SJSA1 (cell line): ENCODE measurements at regions not wholly inside any gene's neighbourhood (a gene's known extent, or its start where the extent isn't known, plus 50 kb on each side); places are given as distances from the start of the nearest gene placed in this dataset.
"Not testable (repeated sequence)": the region's sequence is repeated elsewhere in the genome, so short reads cannot be mapped to it uniquely, and the experiment has no call there.

Source experiments
- DNase-seq, 2 experiments: peaks; one replicate each; pipeline ENCODE4 v3.0.0-alpha.2; 2015 to 2020; ENCODE audit warnings: low spot score in 2 of 2, low read depth in 1 of 2
- H3K27ac ChIP-seq: fragments of 250-450 bp; sonication (Bioruptor Pico); 2 replicates; pipeline ENCODE4 v1.5.1; 2020; ENCODE audit warnings: mild to moderate bottlenecking, moderate library complexity
- H3K27me3 ChIP-seq: fragments of 250-450 bp; sonication (Bioruptor Pico); replicated peaks from 2 replicates; pipeline ENCODE4 v1.5.1; 2020; ENCODE audit warnings: mild to moderate bottlenecking, moderate library complexity
- H3K36me3 ChIP-seq: fragments of 250-450 bp; sonication (Bioruptor Pico); 2 replicates; pipeline ENCODE4 v1.5.1; 2020; ENCODE audit warnings: mild to moderate bottlenecking
- H3K4me1 ChIP-seq: fragments of 250-450 bp; sonication (Bioruptor Pico); replicated peaks from 2 replicates; pipeline ENCODE4 v1.6.1; 2021; ENCODE audit warnings: mild to moderate bottlenecking
- H3K4me3 ChIP-seq: fragments of 250-450 bp; sonication (Bioruptor Pico); 2 replicates; pipeline ENCODE4 v1.5.1; 2020; ENCODE audit warnings: mild to moderate bottlenecking
- H3K9me3 ChIP-seq: fragments of 250-450 bp; sonication (Bioruptor Pico); replicated peaks from 2 replicates; pipeline ENCODE4 v1.5.1; 2020; ENCODE audit warnings: mild to moderate bottlenecking

GRCh38 chr17:63090358-63091114, 124.5 kb downstream of the TANC2 start:
- not testable (repeated sequence) for H3K9me3 ChIP-seq, H3K36me3 ChIP-seq, H3K4me1 ChIP-seq, H3K27me3 ChIP-seq, H3K4me3 ChIP-seq, H3K27ac ChIP-seq, DNase-seq

DNA sequence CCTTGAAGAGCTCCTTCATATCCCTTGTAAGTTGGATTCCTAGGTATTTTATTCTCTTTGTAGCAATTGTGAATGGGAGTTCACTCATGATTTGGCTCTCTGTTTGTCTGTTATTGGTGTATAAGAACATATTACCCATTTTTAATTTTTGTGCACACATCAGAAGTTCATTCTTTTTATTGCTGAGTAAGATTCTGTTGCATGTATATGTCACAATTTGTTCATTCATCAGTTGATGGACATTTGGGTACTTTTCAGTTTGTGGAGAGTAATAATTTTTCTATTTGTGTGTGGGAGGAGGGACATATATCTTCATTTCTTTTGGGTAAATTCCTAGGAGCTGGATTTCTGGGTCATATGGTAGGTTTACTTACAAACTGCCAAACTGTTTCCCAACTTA, 125.9 kb downstream of the TANC2 start:
- not testable (repeated sequence) for H3K4me3 ChIP-seq, H3K27me3 ChIP-seq, H3K27ac ChIP-seq, H3K9me3 ChIP-seq, H3K36me3 ChIP-seq, DNase-seq
- peaks cover 15% of the 10 kb centered on the region for H3K4me1 ChIP-seq

DNA sequence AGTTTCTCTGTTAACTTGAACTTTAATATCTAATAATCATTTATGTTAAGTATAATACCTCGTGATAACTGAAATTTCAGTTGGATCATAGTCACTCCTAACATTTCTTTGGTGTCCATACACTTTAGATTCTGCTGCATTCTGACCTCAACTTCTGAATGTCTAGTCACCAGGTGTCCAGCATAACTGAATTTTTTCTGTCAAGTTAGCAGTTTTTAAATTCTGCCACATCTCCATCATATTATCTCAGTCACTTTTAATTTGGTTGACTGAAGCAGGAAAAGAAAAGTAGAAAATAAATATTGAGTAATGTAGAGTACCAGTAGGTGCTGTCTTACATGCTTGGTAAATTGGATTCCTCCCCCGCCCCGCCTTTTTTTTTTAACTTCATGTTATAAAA, 128.6 kb downstream of the TANC2 start:
- H3K27ac ChIP-seq, result no peak overlapping the region
- peaks cover 15% of the 10 kb centered on the region for H3K4me1 ChIP-seq
- no peaks in the 10 kb centered on the region for H3K27me3 ChIP-seq
- H3K9me3 ChIP-seq, result no peaks in the 10 kb centered on the region
- H3K36me3 ChIP-seq, result no peaks in the 10 kb centered on the region
- no peak for DNase-seq
- H3K4me3 ChIP-seq, result no peak overlapping the region

- Histone ChIP-seq H3K36me3 (no peaks in the 10 kb centered on the region), H3K27ac (peak overlapping the region; percentile 22; the same call in 1 of the 2 replicates), H3K9me3 (no peaks in the 10 kb centered on the region), H3K4me1 (peaks cover 15% of the 10 kb centered on the region), H3K27me3 (no peaks in the 10 kb centered on the region), H3K4me3 (no peak overlapping the region)
- DNase-seq, result no peak
Observed at GRCh38 chr17:63095459-63095858, 129.4 kb downstream of the TANC2 start.

DNA sequence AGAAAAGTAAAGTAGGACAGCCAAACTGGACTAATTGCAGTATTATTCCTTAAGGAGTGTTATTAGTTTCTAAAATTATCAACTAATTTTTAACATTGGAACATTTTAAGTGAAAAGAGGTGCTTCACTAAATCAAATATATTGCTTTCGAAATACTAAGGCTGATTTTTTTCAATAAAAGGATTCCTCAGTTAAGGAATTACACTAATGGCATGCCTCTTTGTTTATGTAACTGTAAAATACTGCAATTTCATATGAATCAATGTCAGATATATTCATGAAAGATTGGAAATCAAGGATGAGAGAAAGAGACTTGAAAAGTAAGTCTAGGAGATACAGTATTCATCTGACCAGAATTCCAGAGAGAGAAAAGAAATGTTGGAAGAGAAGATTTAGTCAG, 129.8 kb downstream of the TANC2 start:
- Histone ChIP-seq H3K36me3 (no peaks in the 10 kb centered on the region), H3K27me3 (no peaks in the 10 kb centered on the region), H3K4me3 (no peak overlapping the region), H3K4me1 (peaks cover 15% of the 10 kb centered on the region), H3K9me3 (no peaks in the 10 kb centered on the region), H3K27ac (peak overlapping the region; percentile 22)
- no peak for DNase-seq

GRCh38 chr17:63096426-63096825, 130.4 kb downstream of the TANC2 start:
- H3K27me3 ChIP-seq, result no peaks in the 10 kb centered on the region
- H3K27ac ChIP-seq, result peak overlapping the region; percentile 22
- no peaks in the 10 kb centered on the region for H3K9me3 ChIP-seq
- peaks cover 15% of the 10 kb centered on the region for H3K4me1 ChIP-seq
- H3K36me3 ChIP-seq, result no peaks in the 10 kb centered on the region
- no peak overlapping the region for H3K4me3 ChIP-seq
- peak in 1 of 2 experiments; percentile 64 for DNase-seq

- Histone ChIP-seq H3K9me3 (no peaks in the 10 kb centered on the region), H3K27me3 (no peaks in the 10 kb centered on the region), H3K4me3 (no peak overlapping the region), H3K27ac (no peak overlapping the region), H3K4me1 (peaks cover 15% of the 10 kb centered on the region), H3K36me3 (no peaks in the 10 kb centered on the region)
- no peak for DNase-seq
Observed at GRCh38 chr17:63099425-63099824, 133.4 kb downstream of the TANC2 start.

DNA sequence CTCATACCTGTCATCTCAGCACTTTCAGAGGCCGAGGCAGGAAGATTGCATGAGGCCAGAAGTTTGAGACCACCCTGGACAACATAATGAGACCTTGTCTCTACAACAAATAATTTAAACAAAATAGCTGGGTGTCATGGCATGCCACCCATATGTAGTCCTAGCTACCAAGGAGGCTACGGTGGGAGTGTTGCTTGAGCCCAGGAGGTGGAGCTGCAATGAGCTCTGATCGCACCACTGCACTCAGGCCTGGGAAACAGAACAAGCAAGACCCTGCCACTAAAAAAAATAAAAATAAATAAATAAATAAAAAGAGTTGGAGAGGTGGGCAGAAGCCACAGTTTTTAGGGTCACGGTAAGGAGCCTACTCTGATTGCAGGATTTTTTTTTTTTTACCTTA, 136.0 kb downstream of the TANC2 start:
- no peaks in the 10 kb centered on the region for H3K9me3 ChIP-seq
- no peak overlapping the region for H3K4me3 ChIP-seq
- no peaks in the 10 kb centered on the region for H3K4me1 ChIP-seq
- H3K27me3 ChIP-seq, result no peaks in the 10 kb centered on the region
- H3K36me3 ChIP-seq, result no peaks in the 10 kb centered on the region
- DNase-seq, result no peak
- no peak overlapping the region for H3K27ac ChIP-seq

DNA sequence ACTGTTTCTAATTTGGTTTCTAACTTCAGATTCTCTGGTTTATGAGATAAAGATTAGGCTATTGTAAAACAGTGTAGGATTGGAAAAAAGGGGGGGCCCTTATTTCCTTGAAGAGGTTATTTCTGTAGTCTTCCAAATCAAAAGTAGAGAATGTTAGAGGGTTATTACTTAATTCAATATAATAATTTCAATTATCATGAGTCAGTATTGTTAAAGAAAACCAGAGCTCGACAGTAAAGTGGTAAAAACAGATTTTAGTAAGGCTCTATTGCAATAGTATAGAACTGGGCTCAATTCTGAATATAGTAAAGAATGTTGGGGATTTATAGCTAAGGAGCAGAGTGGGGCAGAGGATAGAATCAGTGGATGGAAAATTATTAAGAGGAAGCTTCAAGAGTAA, 140.0 kb downstream of the TANC2 start:
- H3K9me3 ChIP-seq, result no peaks in the 10 kb centered on the region
- H3K27ac ChIP-seq, result no peak overlapping the region
- no peaks in the 10 kb centered on the region for H3K27me3 ChIP-seq
- DNase-seq, result no peak
- no peak overlapping the region for H3K4me3 ChIP-seq
- H3K4me1 ChIP-seq, result no peaks in the 10 kb centered on the region
- H3K36me3 ChIP-seq, result no peaks in the 10 kb centered on the region

GRCh38 chr17:63109661-63110060, 143.6 kb downstream of the TANC2 start:
- Histone ChIP-seq H3K9me3 (no peaks in the 10 kb centered on the region), H3K27me3 (no peaks in the 10 kb centered on the region), H3K27ac (no peak overlapping the region), H3K4me1 (no peaks in the 10 kb centered on the region), H3K36me3 (no peaks in the 10 kb centered on the region), H3K4me3 (no peak overlapping the region)
- no peak for DNase-seq

DNA sequence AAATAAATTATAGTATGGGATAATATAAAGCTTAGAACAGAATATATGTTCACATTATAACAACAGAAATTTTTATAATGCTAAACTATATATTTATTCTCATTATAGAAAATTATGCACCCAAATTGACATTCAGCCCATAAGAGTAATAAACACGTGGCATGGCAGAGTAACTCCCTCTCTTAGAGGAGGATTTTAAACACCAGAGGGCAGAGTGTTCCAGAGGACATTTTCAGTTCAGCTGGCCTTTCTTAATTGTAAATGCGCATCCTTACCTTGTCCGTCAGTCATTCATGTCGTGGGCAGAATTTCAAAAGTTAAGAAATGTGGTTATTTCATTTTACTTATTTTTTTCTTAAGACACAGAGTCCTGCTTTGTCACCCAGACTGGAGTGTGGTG, 147.1 kb downstream of the TANC2 start:
- H3K4me3 ChIP-seq, result no peak overlapping the region
- peak in 1 of 2 experiments; percentile 33 for DNase-seq
- H3K27ac ChIP-seq, result no peak overlapping the region

GRCh38 chr17:63116228-63116627, 150.2 kb downstream of the TANC2 start:
- Histone ChIP-seq H3K4me1 (no peaks in the 10 kb centered on the region), H3K27ac (no peak overlapping the region), H3K9me3 (no peaks in the 10 kb centered on the region), H3K4me3 (no peak overlapping the region), H3K36me3 (no peaks in the 10 kb centered on the region), H3K27me3 (no peaks in the 10 kb centered on the region)
- DNase-seq, result no peak

More for the DNA sequence above, 147.1 kb downstream of the TANC2 start:
- Histone ChIP-seq H3K27me3 (no peaks in the 10 kb centered on the region), H3K9me3 (no peaks in the 10 kb centered on the region), H3K4me1 (no peaks in the 10 kb centered on the region), H3K36me3 (no peaks in the 10 kb centered on the region)

DNA sequence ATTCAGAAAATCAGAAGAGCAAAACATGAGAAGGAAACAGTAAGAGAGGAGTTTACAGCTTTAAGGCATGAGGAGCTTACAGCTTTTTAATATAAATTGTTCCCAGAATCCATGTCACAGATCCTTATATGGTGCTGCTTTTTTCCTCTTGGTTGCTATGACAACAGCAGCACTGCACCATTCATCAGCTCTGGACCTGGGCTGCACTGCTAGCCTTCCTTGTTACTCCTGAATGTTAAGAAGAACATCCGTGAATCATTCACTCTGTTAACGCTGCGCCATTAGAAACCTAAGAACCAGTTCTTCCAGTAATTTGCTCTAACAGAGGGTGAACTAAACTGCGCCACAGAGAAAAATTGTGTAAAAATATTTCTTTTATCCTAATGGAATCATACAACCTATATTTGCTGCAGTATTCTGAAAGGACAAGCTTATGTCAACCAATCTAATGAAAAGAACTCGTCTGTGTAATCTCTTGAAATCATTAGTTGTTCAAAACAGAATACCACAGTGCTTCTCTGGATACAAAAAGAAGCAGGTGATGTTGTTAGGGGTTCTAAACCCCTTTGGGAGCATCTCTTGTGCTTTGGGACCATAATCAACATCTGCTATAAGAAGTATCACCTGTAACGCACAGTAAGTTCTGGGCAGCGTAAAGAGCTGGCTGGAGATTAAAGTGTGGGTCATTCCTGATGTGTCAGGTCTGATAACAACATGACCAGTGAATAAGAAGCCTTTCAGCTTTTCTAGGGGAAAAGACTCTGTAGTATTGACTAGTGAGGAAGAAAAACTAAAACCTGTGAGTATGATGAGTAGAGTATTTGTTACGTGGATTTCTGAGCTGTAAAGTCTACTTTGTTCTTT, 151.2 kb downstream of the TANC2 start:
- no peaks in the 10 kb centered on the region for H3K36me3 ChIP-seq
- H3K4me1 ChIP-seq, result peaks cover 2% of the 10 kb centered on the region
- no peak overlapping the region for H3K27ac ChIP-seq
- H3K27me3 ChIP-seq, result no peaks in the 10 kb centered on the region
- no peak overlapping the region for H3K4me3 ChIP-seq
- no peaks in the 10 kb centered on the region for H3K9me3 ChIP-seq
- no peak for DNase-seq

GRCh38 chr17:63120406-63120805, 154.4 kb downstream of the TANC2 start:
- DNase-seq, result no peak
- Histone ChIP-seq H3K9me3 (no peaks in the 10 kb centered on the region), H3K4me1 (peaks cover 10% of the 10 kb centered on the region)

More at GRCh38 chr17:63120406-63120805, 154.4 kb downstream of the TANC2 start:
- Histone ChIP-seq H3K27ac (no peak overlapping the region), H3K36me3 (no peaks in the 10 kb centered on the region; the same call in 1 of the 2 replicates), H3K4me3 (no peak overlapping the region), H3K27me3 (no peaks in the 10 kb centered on the region)
